Neural cell (in vitro differentiated cells): ENCODE measurements at regions not wholly inside any gene's neighbourhood (a gene's known extent, or its start where the extent isn't known, plus 50 kb on each side); places are given as distances from the start of the nearest gene placed in this dataset.

Experiments
- H2AFZ ChIP-seq: fragments of 200-600, 300-800 bp; sonication (generic), shearing (Covaris generic); 2 replicates; pipeline ENCODE4 v1.6.0; 2014; ENCODE audit warnings: low read depth, mild to moderate bottlenecking, antibody characterized with exemption, low read length, moderate library complexity
- H3F3A ChIP-seq: fragments of 200-600 bp; shearing (Covaris generic); 2 replicates; pipeline ENCODE4 v1.6.1; 2016; ENCODE audit warnings: mild to moderate bottlenecking, moderate library complexity, mixed read lengths, antibody characterized with exemption, low read length; ENCODE audit not compliant: insufficient read depth, poor library complexity, severe bottlenecking
- H3K27ac ChIP-seq: fragments of 200-600, 300-800 bp; sonication (generic), shearing (Covaris generic); 2 replicates; pipeline ENCODE4 v1.5.1; 2014; ENCODE audit warnings: mild to moderate bottlenecking, low read length, moderate library complexity
- H3K27me3 ChIP-seq: fragments of 300-800, 200-600 bp; sonication (generic), shearing (Covaris generic); 2 replicates; pipeline ENCODE4 v1.6.0; 2014; ENCODE audit warnings: mild to moderate bottlenecking, low read depth, low read length, moderate library complexity; ENCODE audit not compliant: insufficient read depth
- H3K36me3 ChIP-seq: fragments of 300-800, 200-600 bp; sonication (generic), shearing (Covaris generic); 2 replicates; pipeline ENCODE4 v1.5.1; 2014; ENCODE audit warnings: mild to moderate bottlenecking, antibody characterized with exemption, low read length, moderate library complexity; ENCODE audit not compliant: insufficient read depth
- H3K4me2 ChIP-seq: fragments of 300-800, 200-600 bp; sonication (generic), shearing (Covaris generic); 2 replicates; pipeline ENCODE4 v1.6.0; 2014; ENCODE audit warnings: mild to moderate bottlenecking, low read length
- H3K4me3 ChIP-seq: fragments of 300-800, 200-600 bp; sonication (generic), shearing (Covaris generic); 2 replicates; pipeline ENCODE4 v1.5.1; 2014; ENCODE audit warnings: mild to moderate bottlenecking, low read length, moderate library complexity
- H3K79me2 ChIP-seq: fragments of 200-600 bp; shearing (Covaris generic); replicated peaks from 2 replicates; pipeline ENCODE4 v1.6.0; 2014; ENCODE audit warnings: mild to moderate bottlenecking, low read length, moderate library complexity; ENCODE audit not compliant: insufficient read depth
- H3K9ac ChIP-seq: fragments of 300-800, 200-600 bp; sonication (generic), shearing (Covaris generic); 2 replicates; pipeline ENCODE4 v1.6.1; 2016; ENCODE audit warnings: mild to moderate bottlenecking, low read length, mixed read lengths
- H3K9me2 ChIP-seq: fragments of 200-600 bp; shearing (Covaris generic); 2 replicates; pipeline ENCODE4 v1.6.1; 2016; ENCODE audit warnings: mild to moderate bottlenecking, low read length, mixed read lengths; ENCODE audit not compliant: insufficient read depth
- H3K9me3 ChIP-seq: fragments of 200-600, 300-800 bp; sonication (generic), shearing (Covaris generic); 2 replicates; pipeline ENCODE4 v1.6.1; 2016; ENCODE audit warnings: mild to moderate bottlenecking, mixed run types, low read length, moderate library complexity, mixed read lengths
- H4K20me1 ChIP-seq: fragments of 200-600 bp; shearing (Covaris generic); 2 replicates; pipeline ENCODE4 v1.6.1; 2016; ENCODE audit warnings: mild to moderate bottlenecking, mixed run types; ENCODE audit not compliant: insufficient read depth
- EP300 ChIP-seq: fragments of 450-650 bp; conservative IDR thresholded peaks from 2 replicates; pipeline ENCODE4 v1.6.1; 2014; ENCODE audit warnings: antibody characterized with exemption, mild to moderate bottlenecking, moderate library complexity; ENCODE audit not compliant: poor library complexity, severe bottlenecking
- EZH2 ChIP-seq: fragments of 200-600, 300-800 bp; shearing (Covaris generic), sonication (generic); IDR thresholded peaks from 2 replicates; pipeline ENCODE4 v1.6.1; 2014; ENCODE audit warnings: antibody characterized with exemption, low read length, borderline replicate concordance, mild to moderate bottlenecking; ENCODE audit not compliant: insufficient read depth, poor library complexity, severe bottlenecking
- MXI1 ChIP-seq: fragments of 450-650 bp; conservative IDR thresholded peaks from 2 replicates; pipeline ENCODE4 v1.6.1; 2014; ENCODE audit warnings: antibody characterized with exemption, mild to moderate bottlenecking; ENCODE audit not compliant: poor library complexity, severe bottlenecking
- POLR2AphosphoS5 ChIP-seq: IDR thresholded peaks from 2 replicates; pipeline ENCODE4 v1.6.1; 2012
- RAD21 ChIP-seq: fragments of 450-650 bp; conservative IDR thresholded peaks from 2 replicates; pipeline ENCODE4 v1.6.1; 2014; ENCODE audit warnings: antibody characterized with exemption, mild to moderate bottlenecking, moderate library complexity
- SMC3 ChIP-seq: fragments of 450-650 bp; conservative IDR thresholded peaks from 2 replicates; pipeline ENCODE4 v1.6.1; 2014; ENCODE audit warnings: antibody characterized with exemption, mild to moderate bottlenecking, moderate library complexity; ENCODE audit not compliant: poor library complexity
- TAF1 ChIP-seq: IDR thresholded peaks from 2 replicates; pipeline ENCODE4 v1.6.1; 2012; ENCODE audit warnings: low read depth
- TF ChIP-seq, protein P1 (sequence below): IDR thresholded peaks from 2 replicates; pipeline ENCODE4 v1.6.1; 2012; ENCODE audit warnings: borderline replicate concordance
- TF ChIP-seq, protein P2 (sequence below): fragments of 450-650 bp; IDR thresholded peaks from 2 replicates; pipeline ENCODE4 v1.5.1; 2014; ENCODE audit warnings: antibody characterized with exemption, mild to moderate bottlenecking, moderate library complexity; ENCODE audit not compliant: poor library complexity, severe bottlenecking

DNA sequence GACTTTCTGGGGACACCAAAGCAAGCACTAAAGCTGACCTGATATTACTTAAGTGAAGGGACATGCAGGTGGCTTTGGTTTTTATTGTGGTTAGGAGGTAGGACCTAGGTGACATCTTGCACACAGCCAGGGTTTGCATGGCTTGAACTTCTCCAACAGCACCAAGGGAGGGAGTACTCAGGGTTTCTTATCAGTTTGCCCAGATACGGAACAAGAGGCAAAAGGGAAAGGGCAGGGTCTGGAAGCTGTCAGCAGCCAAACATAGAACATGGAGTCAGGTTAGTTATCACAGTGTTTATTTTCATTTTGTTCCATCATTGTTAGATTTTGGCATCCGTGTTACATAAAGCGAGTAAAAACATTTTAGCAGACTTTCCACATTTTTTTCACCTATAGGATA lies 186.3 kb upstream of the CLEC14A start:
- no peak for TF ChIP-seq RAD21
- H2AFZ ChIP-seq: no peak overlapping the region
- no peaks in the 10 kb centered on the region for H3K79me2 ChIP-seq
- no peaks in the 10 kb centered on the region for H3K9me2 ChIP-seq
- no peaks in the 10 kb centered on the region for H3K27me3 ChIP-seq
- H3K36me3 ChIP-seq: no peaks in the 10 kb centered on the region
- H4K20me1 ChIP-seq: no peaks in the 10 kb centered on the region
- peaks cover 3% of the 10 kb centered on the region for H3K9me3 ChIP-seq
- H3K27ac ChIP-seq: no peak overlapping the region
- H3F3A ChIP-seq: no peaks in the 10 kb centered on the region
- no peak overlapping the region for H3K9ac ChIP-seq
- H3K4me2 ChIP-seq: no peak overlapping the region
- H3K4me3 ChIP-seq: no peak overlapping the region

DNA sequence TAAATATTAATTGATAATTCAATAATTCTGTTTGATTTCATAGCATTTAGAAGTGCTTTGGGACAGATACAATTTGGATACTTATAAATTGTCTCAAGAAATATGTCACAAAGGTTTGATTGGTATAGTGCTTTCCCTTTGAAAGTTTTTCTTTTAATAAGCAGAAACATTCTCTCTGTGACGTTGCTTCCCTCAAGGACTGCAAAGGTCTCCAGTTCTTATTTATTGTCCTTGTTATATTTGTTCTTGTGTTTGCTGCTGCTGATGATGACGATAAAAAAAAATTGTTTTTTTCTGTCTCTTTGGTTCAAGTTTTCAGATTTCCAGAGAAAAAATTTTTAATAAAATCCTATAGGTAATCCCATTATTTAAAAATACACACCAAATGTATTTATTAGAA lies 176.3 kb upstream of the CLEC14A start:
- H3K4me3 ChIP-seq: no peak overlapping the region
- TF ChIP-seq TAF1 (no peak), RAD21 (no peak), POLR2AphosphoS5 (no peak), EZH2 (no peak), SMC3 (no peak), EP300 (no peak), MXI1 (no peak)
- TF ChIP-seq, protein P1, sequence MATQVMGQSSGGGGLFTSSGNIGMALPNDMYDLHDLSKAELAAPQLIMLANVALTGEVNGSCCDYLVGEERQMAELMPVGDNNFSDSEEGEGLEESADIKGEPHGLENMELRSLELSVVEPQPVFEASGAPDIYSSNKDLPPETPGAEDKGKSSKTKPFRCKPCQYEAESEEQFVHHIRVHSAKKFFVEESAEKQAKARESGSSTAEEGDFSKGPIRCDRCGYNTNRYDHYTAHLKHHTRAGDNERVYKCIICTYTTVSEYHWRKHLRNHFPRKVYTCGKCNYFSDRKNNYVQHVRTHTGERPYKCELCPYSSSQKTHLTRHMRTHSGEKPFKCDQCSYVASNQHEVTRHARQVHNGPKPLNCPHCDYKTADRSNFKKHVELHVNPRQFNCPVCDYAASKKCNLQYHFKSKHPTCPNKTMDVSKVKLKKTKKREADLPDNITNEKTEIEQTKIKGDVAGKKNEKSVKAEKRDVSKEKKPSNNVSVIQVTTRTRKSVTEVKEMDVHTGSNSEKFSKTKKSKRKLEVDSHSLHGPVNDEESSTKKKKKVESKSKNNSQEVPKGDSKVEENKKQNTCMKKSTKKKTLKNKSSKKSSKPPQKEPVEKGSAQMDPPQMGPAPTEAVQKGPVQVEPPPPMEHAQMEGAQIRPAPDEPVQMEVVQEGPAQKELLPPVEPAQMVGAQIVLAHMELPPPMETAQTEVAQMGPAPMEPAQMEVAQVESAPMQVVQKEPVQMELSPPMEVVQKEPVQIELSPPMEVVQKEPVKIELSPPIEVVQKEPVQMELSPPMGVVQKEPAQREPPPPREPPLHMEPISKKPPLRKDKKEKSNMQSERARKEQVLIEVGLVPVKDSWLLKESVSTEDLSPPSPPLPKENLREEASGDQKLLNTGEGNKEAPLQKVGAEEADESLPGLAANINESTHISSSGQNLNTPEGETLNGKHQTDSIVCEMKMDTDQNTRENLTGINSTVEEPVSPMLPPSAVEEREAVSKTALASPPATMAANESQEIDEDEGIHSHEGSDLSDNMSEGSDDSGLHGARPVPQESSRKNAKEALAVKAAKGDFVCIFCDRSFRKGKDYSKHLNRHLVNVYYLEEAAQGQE: no peak
- TF ChIP-seq, protein P2, sequence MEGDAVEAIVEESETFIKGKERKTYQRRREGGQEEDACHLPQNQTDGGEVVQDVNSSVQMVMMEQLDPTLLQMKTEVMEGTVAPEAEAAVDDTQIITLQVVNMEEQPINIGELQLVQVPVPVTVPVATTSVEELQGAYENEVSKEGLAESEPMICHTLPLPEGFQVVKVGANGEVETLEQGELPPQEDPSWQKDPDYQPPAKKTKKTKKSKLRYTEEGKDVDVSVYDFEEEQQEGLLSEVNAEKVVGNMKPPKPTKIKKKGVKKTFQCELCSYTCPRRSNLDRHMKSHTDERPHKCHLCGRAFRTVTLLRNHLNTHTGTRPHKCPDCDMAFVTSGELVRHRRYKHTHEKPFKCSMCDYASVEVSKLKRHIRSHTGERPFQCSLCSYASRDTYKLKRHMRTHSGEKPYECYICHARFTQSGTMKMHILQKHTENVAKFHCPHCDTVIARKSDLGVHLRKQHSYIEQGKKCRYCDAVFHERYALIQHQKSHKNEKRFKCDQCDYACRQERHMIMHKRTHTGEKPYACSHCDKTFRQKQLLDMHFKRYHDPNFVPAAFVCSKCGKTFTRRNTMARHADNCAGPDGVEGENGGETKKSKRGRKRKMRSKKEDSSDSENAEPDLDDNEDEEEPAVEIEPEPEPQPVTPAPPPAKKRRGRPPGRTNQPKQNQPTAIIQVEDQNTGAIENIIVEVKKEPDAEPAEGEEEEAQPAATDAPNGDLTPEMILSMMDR: no peak
- no peak overlapping the region for H2AFZ ChIP-seq
- H3K79me2 ChIP-seq: no peaks in the 10 kb centered on the region
- H3K9ac ChIP-seq: no peak overlapping the region
- H3K9me2 ChIP-seq: no peaks in the 10 kb centered on the region
- no peak overlapping the region for H3K27ac ChIP-seq
- no peaks in the 10 kb centered on the region for H3K36me3 ChIP-seq
- no peaks in the 10 kb centered on the region for H3F3A ChIP-seq
- no peaks in the 10 kb centered on the region for H3K27me3 ChIP-seq
- no peaks in the 10 kb centered on the region for H4K20me1 ChIP-seq
- no peaks in the 10 kb centered on the region for H3K9me3 ChIP-seq
- H3K4me2 ChIP-seq: no peak overlapping the region

DNA sequence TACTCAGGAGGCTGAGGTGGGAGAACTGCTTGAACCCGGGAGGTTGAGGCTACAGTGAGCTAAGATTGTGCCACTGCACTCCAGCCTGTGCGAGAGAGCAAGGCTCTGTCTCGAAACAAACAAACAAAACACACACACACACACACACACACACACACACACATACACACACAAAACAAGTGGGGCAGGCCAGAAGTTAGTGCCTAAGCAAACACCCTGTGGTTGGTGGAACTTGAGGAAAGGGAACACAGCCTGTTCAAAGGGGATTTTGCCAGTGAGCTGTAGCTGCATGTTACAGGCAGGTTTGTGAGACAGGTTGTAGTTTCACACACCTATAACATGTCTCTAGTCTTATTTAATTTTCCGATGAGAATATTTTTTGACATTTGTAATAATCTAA lies 175.3 kb upstream of the CLEC14A start:
- no peaks in the 10 kb centered on the region for H3K9me2 ChIP-seq
- H4K20me1 ChIP-seq: no peaks in the 10 kb centered on the region
- H3F3A ChIP-seq: no peaks in the 10 kb centered on the region
- H3K4me2 ChIP-seq: no peak overlapping the region
- H3K9ac ChIP-seq: no peak overlapping the region
- H2AFZ ChIP-seq: no peak overlapping the region
- TF ChIP-seq EZH2 (no peak), MXI1 (no peak), EP300 (no peak), RAD21 (no peak)
- TF ChIP-seq, protein P1: no peak
- H3K4me3 ChIP-seq: no peak overlapping the region
- no peaks in the 10 kb centered on the region for H3K36me3 ChIP-seq
- H3K27me3 ChIP-seq: no peaks in the 10 kb centered on the region
- no peak overlapping the region for H3K27ac ChIP-seq
- no peaks in the 10 kb centered on the region for H3K79me2 ChIP-seq
- H3K9me3 ChIP-seq: no peaks in the 10 kb centered on the region
